Endothelial cell of umbilical vein (primary cell): ENCODE measurements at regions not wholly inside any gene's neighbourhood (a gene's known extent, or its start where the extent isn't known, plus 50 kb on each side); places are given as distances from the start of the nearest gene placed in this dataset.
"Not testable (repeated sequence)": the region's sequence is repeated elsewhere in the genome, so short reads cannot be mapped to it uniquely, and the experiment has no call there.

Source experiments
- BruUV-seq: library from RNA; stranded (reverse); fragments of 400-500 nt; replicated peaks from 2 replicates; lab custom pipeline; 2021; lab: Mats Ljungman, UMichigan
- CTCF ChIA-PET: fragments of 300-600, 350-600 bp; sonication (Branson Sonifier 250); formaldehyde crosslinking; loops from one replicate; lab custom pipeline; 2021; ENCODE audit warnings: antibody characterized with exemption, inconsistent platforms; lab: Charles Lee
- POLR2A ChIA-PET: fragments of 300-600, 350-600 bp; sonication (Branson Sonifier 250); formaldehyde crosslinking; loops from one replicate; lab custom pipeline; 2021; ENCODE audit warnings: antibody characterized with exemption, inconsistent platforms; lab: Charles Lee
- DNase-seq: peaks from one replicate; pipeline ENCODE4 v3.0.0-alpha.2; 2011; ENCODE audit warnings: low read depth, low spot score
- FAIRE-seq: peaks from 2 replicates; lab custom pipeline; 2011; peaks lifted over from hg19 to GRCh38; lab: Jason Lieb, UNC
- H2AFZ ChIP-seq: 2 replicates; pipeline ENCODE4 v1.6.0; 2012; ENCODE audit warnings: low read depth, low read length, control low read depth, inconsistent platforms
- H3K27ac ChIP-seq: 2 replicates; pipeline ENCODE4 v1.5.1; 2011; ENCODE audit warnings: low read depth, mild to moderate bottlenecking, control low read depth, low read length, moderate library complexity; ENCODE audit not compliant: insufficient read depth
- H3K27me3 ChIP-seq, 2 experiments: 2 replicates each; pipeline versions ENCODE4 v1.6.0 to v1.6.1; 2011; ENCODE audit warnings: low read length in 2 of 2, mixed read lengths in 1 of 2; ENCODE audit not compliant: control insufficient read depth in 2 of 2, insufficient read depth in 2 of 2
- H3K36me3 ChIP-seq, 2 experiments: 2 replicates in 1 of 2; 3 replicates in 1 of 2; pipeline ENCODE4 v1.5.1; 2011; ENCODE audit warnings: low read length in 2 of 2, mild to moderate bottlenecking in 1 of 2, moderate library complexity in 1 of 2; ENCODE audit not compliant: control insufficient read depth in 2 of 2, insufficient read depth in 2 of 2; ENCODE audit errors: extremely low read depth in 1 of 2
- H3K4me1 ChIP-seq: 3 replicates; pipeline ENCODE4 v1.5.1; 2011; ENCODE audit warnings: mild to moderate bottlenecking, low read length; ENCODE audit not compliant: control insufficient read depth, insufficient read depth; ENCODE audit errors: extremely low read depth
- H3K4me2 ChIP-seq: 2 replicates; pipeline ENCODE4 v1.6.1; 2011; ENCODE audit warnings: low read length, control low read depth, mixed read lengths; ENCODE audit not compliant: insufficient read depth
- H3K4me3 ChIP-seq, 3 experiments: fragments of 200-600 bp in 1 of 3; sonication (generic), shearing (Covaris generic) in 1 of 3; replicated peaks in 1 of 3; 2 replicates each; pipeline ENCODE4 v1.5.1; 2011 to 2016; ENCODE audit warnings: control low read depth in 3 of 3, low read length in 3 of 3, mild to moderate bottlenecking in 2 of 3, inconsistent platforms in 1 of 3, low read depth in 1 of 3, moderate library complexity in 1 of 3; ENCODE audit not compliant: insufficient read depth in 1 of 3
- H3K79me2 ChIP-seq: 2 replicates; pipeline ENCODE4 v1.6.0; 2012; ENCODE audit warnings: low read length, inconsistent platforms; ENCODE audit not compliant: control insufficient read depth, insufficient read depth
- H3K9ac ChIP-seq: replicated peaks from 2 replicates; pipeline ENCODE3; 2011; ENCODE audit warnings: low read length, control low read depth; ENCODE audit not compliant: insufficient read depth; ENCODE audit errors: extremely low read depth
- H3K9me1 ChIP-seq: replicated peaks from 3 replicates; pipeline ENCODE4 v1.6.0; 2011; ENCODE audit warnings: mild to moderate bottlenecking, low read length; ENCODE audit not compliant: control insufficient read depth, insufficient read depth; ENCODE audit errors: extremely low read depth
- H3K9me3 ChIP-seq: replicated peaks from 2 replicates; pipeline ENCODE4 v1.5.1; 2012; ENCODE audit warnings: low read length, inconsistent platforms; ENCODE audit not compliant: control insufficient read depth, insufficient read depth
- H4K20me1 ChIP-seq: replicated peaks from 2 replicates; pipeline ENCODE3; 2011; ENCODE audit warnings: mild to moderate bottlenecking, low read length; ENCODE audit not compliant: control insufficient read depth, insufficient read depth; ENCODE audit errors: extremely low read depth
- CTCF ChIP-seq, 2 donors: IDR thresholded peaks; 1 replicate in 1 of 2; 2 replicates in 1 of 2; pipeline ENCODE4 v1.5.1; 2011; ENCODE audit warnings: low read length in 2 of 2, mild to moderate bottlenecking in 2 of 2, moderate library complexity in 2 of 2, control low read depth in 1 of 2, inconsistent platforms in 1 of 2, low read depth in 1 of 2; ENCODE audit not compliant: insufficient read depth in 1 of 2; ENCODE audit errors: extremely low read depth in 1 of 2
- EZH2 ChIP-seq: IDR thresholded peaks from 2 replicates; pipeline ENCODE4 v1.6.1; 2012; ENCODE audit warnings: borderline replicate concordance, low read depth, mild to moderate bottlenecking, moderate library complexity, low read length, inconsistent platforms; ENCODE audit not compliant: severe bottlenecking
- FOS ChIP-seq: IDR thresholded peaks from 2 replicates; pipeline ENCODE4 v1.6.1; 2011; ENCODE audit warnings: mild to moderate bottlenecking, low read length, moderate library complexity, borderline replicate concordance; ENCODE audit not compliant: insufficient read depth
- GATA2 ChIP-seq: IDR thresholded peaks from 2 replicates; pipeline ENCODE4 v1.7.0; 2011; ENCODE audit warnings: low read depth, mild to moderate bottlenecking, moderate library complexity, mixed read lengths, low read length; ENCODE audit not compliant: insufficient read length, insufficient read depth
- JUN ChIP-seq: IDR thresholded peaks from 2 replicates; pipeline ENCODE4 v1.6.1; 2011; ENCODE audit warnings: borderline replicate concordance, low read depth; ENCODE audit not compliant: insufficient read length, insufficient read depth
- MAX ChIP-seq: IDR thresholded peaks from 2 replicates; pipeline ENCODE4 v1.6.1; 2011; ENCODE audit not compliant: insufficient read depth, insufficient read length
- MYC ChIP-seq: IDR thresholded peaks from one replicate; pipeline ENCODE4 v1.6.1; 2011; ENCODE audit warnings: mild to moderate bottlenecking, low read depth, low read length
- POLR2A ChIP-seq: IDR thresholded peaks from 2 replicates; pipeline ENCODE4 v1.6.1; 2012; ENCODE audit warnings: low read depth, mild to moderate bottlenecking, control low read depth, low read length
- POLR2AphosphoS5 ChIP-seq: IDR thresholded peaks from 2 replicates; pipeline ENCODE4 v1.6.1; 2012; ENCODE audit warnings: low read depth, mild to moderate bottlenecking, control low read depth, low read length, moderate library complexity; ENCODE audit not compliant: insufficient read depth
- dilution Hi-C: fragments of 300-500 bp; cut with MboI; formaldehyde crosslinking; loops from one replicate; pipeline ENCODE4 v1.15.0; 2019; ENCODE audit warnings: low sequenced_read_pairs; ENCODE audit not compliant: extremely low pct_ligation_motif_present
- intact Hi-C: fragments of 100-400 bp; cut with micrococcal nuclease; formaldehyde crosslinking; loops from one replicate; pipeline ENCODE4 v1.10.0; 2022

GRCh38 chr2:49692022-49692421, 537.7 kb upstream of the FSHR start:
- H4K20me1 ChIP-seq, dilution Hi-C loops, CTCF ChIA-PET, H2AFZ ChIP-seq, DNase-seq, H3K9me1 ChIP-seq, POLR2A ChIA-PET, H3K79me2 ChIP-seq, H3K9me3 ChIP-seq, H3K9ac ChIP-seq, intact Hi-C loops, FAIRE-seq, BruUV-seq, H3K4me2 ChIP-seq, H3K4me1 ChIP-seq, H3K36me3 ChIP-seq, H3K27me3 ChIP-seq, H3K4me3 ChIP-seq, H3K27ac ChIP-seq: not testable (repeated sequence)

- no peak overlapping the region for H3K4me3 ChIP-seq
- no peaks in the 10 kb centered on the region for H3K4me1 ChIP-seq
- no peak overlapping the region for H2AFZ ChIP-seq
- no peaks in the 10 kb centered on the region for H3K9me3 ChIP-seq
- dilution Hi-C loops: no loop called here
- H3K27ac ChIP-seq: no peak overlapping the region
- H3K9me1 ChIP-seq: no peaks in the 10 kb centered on the region
- no peaks in the 10 kb centered on the region for H3K36me3 ChIP-seq
- DNase-seq (no peak), FAIRE-seq (no peak)
- TF ChIP-seq JUN (no peak), POLR2AphosphoS5 (no peak), MYC (no peak), MAX (no peak), GATA2 (no peak), FOS (no peak), EZH2 (no peak), CTCF (IDR thresholded peaks at IDR 0.05; ENCODE audit: extremely low read depth in 1 of 2, insufficient read depth in 1 of 2, low read depth in 1 of 2, low read length in 2 of 2) (no peak), POLR2A (no peak)
- ChIA-PET CTCF (interaction anchor here (1.2 kb wide), 1 partner anchor 714 kb away, joined by 6 read pairs; no protein-coding TSS in a partner anchor), POLR2A (no interaction called here)
- BruUV-seq: no TSS peak
- H3K9ac ChIP-seq: no peak overlapping the region
- no peak overlapping the region for H3K4me2 ChIP-seq
- H3K79me2 ChIP-seq: no peaks in the 10 kb centered on the region
- H3K27me3 ChIP-seq: no peaks in the 10 kb centered on the region
- H4K20me1 ChIP-seq: no peaks in the 10 kb centered on the region
- intact Hi-C loops: no loop called here
These were observed 533.6 kb upstream of the FSHR start for GRCh38 chr2:49687918-49688317.
